Liver (tissue), 8 donors: ENCODE measurements at regions not wholly inside any gene's neighbourhood (a gene's known extent, or its start where the extent isn't known, plus 50 kb on each side); places are given as distances from the start of the nearest gene placed in this dataset.
A peak's percentile ranks its signal among the peaks of the same experiment; 100 is the strongest.

Experiments
- DNase-seq: peaks from one replicate; pipeline ENCODE4 v3.0.0-alpha.2; 2017; ENCODE audit warnings: low spot score
- H3K27ac ChIP-seq, 2 donors: one replicate each; pipeline ENCODE4 v1.7.0; 2013; ENCODE audit warnings: inconsistent platforms in 2 of 2, low read length in 2 of 2, control low read depth in 1 of 2, low read depth in 1 of 2, mild to moderate bottlenecking in 1 of 2
- H3K27me3 ChIP-seq, 4 donors: one replicate each; pipeline versions ENCODE4 v1.6.1 to v1.7.0; 2013; ENCODE audit warnings: low read length in 3 of 4, inconsistent platforms in 1 of 4, mild to moderate bottlenecking in 1 of 4, moderate library complexity in 1 of 4; ENCODE audit not compliant: control insufficient read depth in 4 of 4, insufficient read depth in 4 of 4
- H3K36me3 ChIP-seq, 4 donors: one replicate each; pipeline versions ENCODE4 v1.6.1 to v1.7.0; 2013; ENCODE audit warnings: low read length in 3 of 4, mild to moderate bottlenecking in 3 of 4, low read depth in 1 of 4, moderate library complexity in 1 of 4; ENCODE audit not compliant: control insufficient read depth in 4 of 4, insufficient read depth in 3 of 4
- H3K4me1 ChIP-seq, 4 donors: one replicate each; pipeline versions ENCODE4 v1.6.1 to v1.7.0; 2013; ENCODE audit warnings: low read length in 3 of 4, mild to moderate bottlenecking in 3 of 4, moderate library complexity in 1 of 4; ENCODE audit not compliant: control insufficient read depth in 4 of 4, insufficient read depth in 4 of 4
- H3K4me3 ChIP-seq, 3 donors: one replicate each; pipeline versions ENCODE4 v1.6.1 to v1.7.0; 2013; ENCODE audit warnings: low read length in 3 of 3, control low read depth in 1 of 3, low read depth in 1 of 3, mild to moderate bottlenecking in 1 of 3
- H3K9ac ChIP-seq, 2 donors: one replicate each; pipeline ENCODE4 v1.7.0; 2013; ENCODE audit warnings: low read length in 2 of 2, mild to moderate bottlenecking in 2 of 2, moderate library complexity in 2 of 2, control low read depth in 1 of 2, low read depth in 1 of 2
- H3K9me3 ChIP-seq, 4 donors: one replicate each; pipeline versions ENCODE4 v1.6.1 to v1.7.0; 2013; ENCODE audit warnings: low read length in 3 of 4; ENCODE audit not compliant: control insufficient read depth in 4 of 4
- ATF3 ChIP-seq: IDR thresholded peaks from 2 replicates; pipeline ENCODE4 v1.6.1; 2016; ENCODE audit warnings: antibody characterized with exemption
- EGR1 ChIP-seq, 2 donors: IDR thresholded peaks; 2 replicates each; pipeline ENCODE4 v1.6.1; 2016 to 2018; ENCODE audit warnings: antibody characterized with exemption in 2 of 2, low read depth in 2 of 2
- FOXA1 ChIP-seq: IDR thresholded peaks from 2 replicates; pipeline ENCODE4 v1.6.1; 2016; ENCODE audit warnings: antibody characterized with exemption
- FOXA2 ChIP-seq: IDR thresholded peaks from 2 replicates; pipeline ENCODE4 v1.6.1; 2016; ENCODE audit warnings: antibody characterized with exemption
- GABPA ChIP-seq, 2 donors: IDR thresholded peaks in 1 of 2; conservative IDR thresholded peaks in 1 of 2; 2 replicates each; pipeline ENCODE4 v1.6.1; 2016; ENCODE audit warnings: antibody characterized with exemption in 2 of 2, mild to moderate bottlenecking in 1 of 2, moderate library complexity in 1 of 2
- HNF4A ChIP-seq, 2 donors: conservative IDR thresholded peaks; 2 replicates each; pipeline ENCODE4 v1.6.1; 2016; ENCODE audit warnings: antibody characterized with exemption in 2 of 2, mild to moderate bottlenecking in 2 of 2
- HNF4G ChIP-seq: IDR thresholded peaks from 2 replicates; pipeline ENCODE4 v1.6.1; 2016; ENCODE audit warnings: antibody characterized with exemption
- JUND ChIP-seq, 2 donors: IDR thresholded peaks; 2 replicates each; pipeline ENCODE4 v1.6.1; 2016; ENCODE audit warnings: antibody characterized with exemption in 2 of 2
- NR2F2 ChIP-seq: IDR thresholded peaks from 2 replicates; pipeline ENCODE4 v1.6.1; 2016; ENCODE audit warnings: antibody characterized with exemption
- RAD21 ChIP-seq, 2 donors: IDR thresholded peaks; 2 replicates each; pipeline ENCODE4 v1.6.1; 2016; ENCODE audit warnings: antibody characterized with exemption in 2 of 2, mild to moderate bottlenecking in 2 of 2
- RXRA ChIP-seq, 2 donors: IDR thresholded peaks; 2 replicates each; pipeline ENCODE4 v1.6.1; 2017 to 2018; ENCODE audit warnings: antibody characterized with exemption in 2 of 2, mild to moderate bottlenecking in 1 of 2
- SP1 ChIP-seq: IDR thresholded peaks from 2 replicates; pipeline ENCODE4 v1.6.1; 2018; ENCODE audit warnings: antibody characterized with exemption, mild to moderate bottlenecking
- YY1 ChIP-seq: IDR thresholded peaks from 2 replicates; pipeline ENCODE4 v1.6.1; 2016; ENCODE audit warnings: antibody characterized with exemption, mild to moderate bottlenecking
- ZBTB33 ChIP-seq: IDR thresholded peaks from 2 replicates; pipeline ENCODE4 v1.6.1; 2016; ENCODE audit warnings: antibody characterized with exemption
- WGBS: extraction: QIAGEN DNeasy Blood & Tissue Kit; methylation state at CpG from one replicate; pipeline ENCODE4 v1.1.7; 2013; 5-methylcytosine and 5-hydroxymethylcytosine counted together
- TF ChIP-seq, protein P1 (sequence below): IDR thresholded peaks from 2 replicates; pipeline ENCODE4 v1.6.1; 2016; ENCODE audit warnings: antibody characterized with exemption
- TF ChIP-seq, protein P2 (sequence below): fragments of 150-350 bp; IDR thresholded peaks from 2 replicates; pipeline ENCODE4 v1.5.1; 2017; ENCODE audit warnings: improper control_type of control experiment, low read depth, low read length; ENCODE audit not compliant: missing input control
- donor health status: healthy.
- donor health status: healthy.
- donor health status: healthy.
- donor health status: healthy.
- donor health status: healthy.

DNA sequence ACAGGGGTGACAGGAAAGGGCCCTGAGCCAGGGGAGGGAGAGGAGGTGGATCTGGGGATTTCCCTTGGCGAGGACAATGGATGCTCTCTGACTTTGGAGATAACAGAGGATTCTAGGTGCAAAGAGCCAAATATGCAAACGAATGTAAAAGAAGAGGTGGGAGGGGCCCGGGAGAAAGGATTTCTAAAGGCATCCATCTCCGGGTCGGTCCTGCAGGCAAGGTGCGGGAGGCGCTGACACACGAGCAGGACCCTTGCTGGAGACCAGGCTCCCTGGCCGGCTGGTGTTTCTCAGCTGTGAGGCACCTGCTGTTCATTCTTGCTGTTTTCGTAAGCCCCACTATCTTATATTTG is 115.2 kb upstream of the TLE3 start (continued):
- TF ChIP-seq NR2F2 (no peak), RAD21 (IDR thresholded peaks at IDR 0.05) (no peak), HNF4A (conservative IDR thresholded peaks at IDR 0.05) (no peak), JUND (IDR thresholded peaks at IDR 0.05) (no peak), ATF3 (no peak), RXRA (IDR thresholded peaks at IDR 0.05) (no peak)

DNA sequence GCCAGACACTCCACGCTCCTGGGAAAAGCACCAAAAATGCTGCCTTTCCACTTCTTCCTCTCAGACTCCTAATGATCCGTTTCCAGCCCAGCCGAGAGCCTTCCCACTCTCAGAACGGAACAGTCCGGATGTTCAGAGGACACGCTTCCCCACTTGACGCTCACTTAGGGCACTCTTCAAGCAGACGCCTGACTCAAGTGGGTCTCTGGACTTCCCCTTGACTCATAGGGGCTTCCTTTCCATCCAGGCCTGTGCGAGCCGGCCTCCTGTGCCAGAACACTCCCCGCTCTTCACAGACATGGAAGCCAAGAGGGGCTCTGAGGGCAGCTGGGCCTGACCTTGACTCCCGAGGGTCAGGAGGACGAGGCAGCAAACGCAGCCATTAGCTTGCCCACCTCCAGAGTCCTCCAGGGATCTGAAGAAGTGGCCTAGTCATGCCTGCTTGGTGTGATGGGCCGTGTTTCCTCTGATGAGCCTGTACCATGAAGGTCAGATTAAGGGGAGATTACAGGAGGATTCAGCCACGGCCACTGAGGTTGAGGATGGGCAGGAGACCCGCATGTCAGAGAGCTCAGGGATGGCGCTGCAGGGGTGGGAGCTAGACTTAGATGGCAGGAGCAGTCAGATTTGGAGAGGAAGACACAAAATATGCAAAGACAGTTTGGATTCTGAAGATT is 114.7 kb upstream of the TLE3 start:
- Histone ChIP-seq H3K36me3 (no peaks in the 10 kb centered on the region), H3K27ac (no peak overlapping the region), H3K9ac (no peak overlapping the region), H3K4me3 (no peak overlapping the region), H3K27me3 (no peaks in the 10 kb centered on the region), H3K4me1 (no peaks in the 10 kb centered on the region), H3K9me3 (no peaks in the 10 kb centered on the region)
- DNase-seq = no peak
- 80% methylated on average over 18 of the region's 18 CpGs for WGBS
- TF ChIP-seq JUND (IDR thresholded peaks at IDR 0.05) = no peak
- TF ChIP-seq, protein P1, sequence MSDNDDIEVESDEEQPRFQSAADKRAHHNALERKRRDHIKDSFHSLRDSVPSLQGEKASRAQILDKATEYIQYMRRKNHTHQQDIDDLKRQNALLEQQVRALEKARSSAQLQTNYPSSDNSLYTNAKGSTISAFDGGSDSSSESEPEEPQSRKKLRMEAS = no peak
- TF ChIP-seq RAD21 (IDR thresholded peaks at IDR 0.05) = no peak
- no peak for TF ChIP-seq SP1
- TF ChIP-seq HNF4G = no peak
- TF ChIP-seq FOXA2 = no peak
- TF ChIP-seq, protein P2, sequence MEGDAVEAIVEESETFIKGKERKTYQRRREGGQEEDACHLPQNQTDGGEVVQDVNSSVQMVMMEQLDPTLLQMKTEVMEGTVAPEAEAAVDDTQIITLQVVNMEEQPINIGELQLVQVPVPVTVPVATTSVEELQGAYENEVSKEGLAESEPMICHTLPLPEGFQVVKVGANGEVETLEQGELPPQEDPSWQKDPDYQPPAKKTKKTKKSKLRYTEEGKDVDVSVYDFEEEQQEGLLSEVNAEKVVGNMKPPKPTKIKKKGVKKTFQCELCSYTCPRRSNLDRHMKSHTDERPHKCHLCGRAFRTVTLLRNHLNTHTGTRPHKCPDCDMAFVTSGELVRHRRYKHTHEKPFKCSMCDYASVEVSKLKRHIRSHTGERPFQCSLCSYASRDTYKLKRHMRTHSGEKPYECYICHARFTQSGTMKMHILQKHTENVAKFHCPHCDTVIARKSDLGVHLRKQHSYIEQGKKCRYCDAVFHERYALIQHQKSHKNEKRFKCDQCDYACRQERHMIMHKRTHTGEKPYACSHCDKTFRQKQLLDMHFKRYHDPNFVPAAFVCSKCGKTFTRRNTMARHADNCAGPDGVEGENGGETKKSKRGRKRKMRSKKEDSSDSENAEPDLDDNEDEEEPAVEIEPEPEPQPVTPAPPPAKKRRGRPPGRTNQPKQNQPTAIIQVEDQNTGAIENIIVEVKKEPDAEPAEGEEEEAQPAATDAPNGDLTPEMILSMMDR = no peak
- no peak for TF ChIP-seq ATF3
- TF ChIP-seq FOXA1 = no peak
- no peak for TF ChIP-seq ZBTB33
- TF ChIP-seq EGR1 (IDR thresholded peaks at IDR 0.05; ENCODE audit: low read depth in 2 of 2) = no peak
- TF ChIP-seq GABPA (IDR thresholded peaks at IDR 0.05 in 1 of 2, conservative IDR thresholded peaks at IDR 0.05 in 1 of 2) = no peak
- TF ChIP-seq HNF4A (conservative IDR thresholded peaks at IDR 0.05) = no peak

DNA sequence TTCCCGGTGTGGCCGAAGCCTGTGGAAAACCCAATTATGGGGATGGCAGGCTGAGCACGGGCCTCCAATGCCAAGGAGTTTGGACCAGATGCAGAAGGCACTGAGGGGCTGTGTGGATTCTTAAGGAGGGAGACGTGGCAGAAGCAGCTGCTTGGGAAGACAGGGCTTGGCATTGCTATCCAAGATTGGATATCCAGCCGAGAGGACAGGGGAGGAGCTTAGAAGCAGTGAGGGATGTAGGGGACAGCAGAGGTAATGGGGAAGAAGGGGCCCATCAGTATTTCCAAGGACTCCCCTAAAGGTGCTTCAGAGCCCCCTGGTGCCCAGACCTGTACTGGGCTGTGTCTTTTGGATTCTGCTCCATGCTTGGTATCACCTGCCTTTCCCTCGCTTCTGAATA is 112.8 kb upstream of the TLE3 start:
- TF ChIP-seq EGR1 (IDR thresholded peaks at IDR 0.05; ENCODE audit: low read depth in 2 of 2) (no peak), RAD21 (IDR thresholded peaks at IDR 0.05) (peak in 1 of 2 donors; percentile 30), JUND (IDR thresholded peaks at IDR 0.05) (no peak), YY1 (no peak)
- H3K4me3 ChIP-seq = no peak overlapping the region
- H3K9me3 ChIP-seq = no peaks in the 10 kb centered on the region
- H3K27me3 ChIP-seq = no peaks in the 10 kb centered on the region
- WGBS = 92% methylated on average over 6 of the region's 6 CpGs
- H3K9ac ChIP-seq = no peak overlapping the region
- H3K4me1 ChIP-seq = no peaks in the 10 kb centered on the region
- H3K36me3 ChIP-seq = no peaks in the 10 kb centered on the region
- no peak for DNase-seq
- no peak overlapping the region for H3K27ac ChIP-seq
